ENCODE measurements at regions not wholly inside any gene's neighbourhood (a gene's known extent, or its start where the extent isn't known, plus 50 kb on each side); places are given as distances from the start of the nearest gene placed in this dataset.

DNA sequence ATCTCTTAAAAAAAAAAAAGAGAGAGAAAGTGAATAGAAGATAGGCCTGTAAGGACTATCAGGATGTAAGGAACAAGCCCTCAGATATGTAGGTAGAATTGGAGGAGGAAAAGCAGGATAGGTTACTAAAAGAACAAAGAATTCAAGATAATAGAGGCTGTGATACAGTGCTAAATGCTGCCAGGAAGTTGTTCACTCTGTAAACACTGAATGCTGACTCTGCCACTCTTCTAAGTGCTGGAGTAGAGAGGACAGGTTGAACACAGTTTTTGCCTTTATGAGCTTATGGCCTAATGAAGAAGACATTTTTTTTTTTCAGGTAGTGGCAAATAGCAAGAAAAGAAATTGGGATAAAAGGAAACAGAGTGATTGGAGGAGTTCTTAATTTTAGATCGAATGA is 90.6 kb upstream of the ZNF678 start:
- ChIA-PET CTCF (interaction anchor here (0.6 to 1.0 kb wide), 2 partner anchors 9 to 357 kb away, joined by 3 to 4 read pairs; no protein-coding TSS in a partner anchor), POLR2A (no interaction called here)

DNA sequence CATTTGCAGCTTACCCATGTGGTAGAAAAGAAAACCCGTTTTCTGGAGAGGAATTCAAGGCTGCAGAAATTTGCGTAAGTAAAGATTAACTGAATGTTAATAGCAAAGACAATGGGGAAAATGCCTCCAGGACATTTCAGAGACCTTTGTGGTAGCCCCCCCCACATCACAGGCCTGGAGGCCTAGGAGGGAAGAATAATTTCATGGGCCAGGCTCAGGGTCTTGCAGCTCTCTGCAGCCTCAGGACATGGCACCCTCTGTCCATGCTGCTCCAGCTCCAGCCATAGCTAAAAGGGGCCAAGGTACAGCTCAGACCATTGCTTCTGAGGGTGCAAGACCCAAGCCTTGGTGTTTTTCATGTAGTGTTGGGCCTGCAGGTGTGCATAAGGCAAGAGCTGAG is 92.7 kb upstream of the ZNF678 start:
- Mint-ChIP-seq H3K27ac (no peak overlapping the region), H3K4me3 (no peak overlapping the region), H3K4me1 (ENCODE audit: low read depth) (no peaks in the 10 kb centered on the region), H3K9me3 (peaks cover 4% of the 10 kb centered on the region), H3K36me3 (ENCODE audit: low read depth) (no peaks in the 10 kb centered on the region), H3K27me3 (peaks cover 28% of the 10 kb centered on the region)
- CTCF ChIA-PET, result no interaction called here
- Histone ChIP-seq H3K36me3 (ENCODE audit: insufficient read depth, low read length) (no peaks in the 10 kb centered on the region), H3K4me1 (ENCODE audit: insufficient read depth, low read length) (no peaks in the 10 kb centered on the region), H3K27ac (ENCODE audit: low read depth in 1 of 2, low read length in 2 of 2) (no peak overlapping the region), H3K9me3 (ENCODE audit: control insufficient read depth in 1 of 2, insufficient read depth in 1 of 2, low read length in 2 of 2) (peaks cover 0 to 7% of the 10 kb centered on the region in 2 experiments), H3K4me3 (ENCODE audit: low read length) (no peak overlapping the region), H3K27me3 (ENCODE audit: control insufficient read depth in 1 of 2, insufficient read depth in 2 of 2, low read length in 2 of 2) (peaks cover 13 to 14% of the 10 kb centered on the region in 2 experiments)
- DNase-seq, result no peak
- no peak for ATAC-seq (ENCODE audit: poor library complexity)
- intact Hi-C loops (cut with DNase I, micrococcal nuclease), result no loop called here
- TF ChIP-seq, protein P1, sequence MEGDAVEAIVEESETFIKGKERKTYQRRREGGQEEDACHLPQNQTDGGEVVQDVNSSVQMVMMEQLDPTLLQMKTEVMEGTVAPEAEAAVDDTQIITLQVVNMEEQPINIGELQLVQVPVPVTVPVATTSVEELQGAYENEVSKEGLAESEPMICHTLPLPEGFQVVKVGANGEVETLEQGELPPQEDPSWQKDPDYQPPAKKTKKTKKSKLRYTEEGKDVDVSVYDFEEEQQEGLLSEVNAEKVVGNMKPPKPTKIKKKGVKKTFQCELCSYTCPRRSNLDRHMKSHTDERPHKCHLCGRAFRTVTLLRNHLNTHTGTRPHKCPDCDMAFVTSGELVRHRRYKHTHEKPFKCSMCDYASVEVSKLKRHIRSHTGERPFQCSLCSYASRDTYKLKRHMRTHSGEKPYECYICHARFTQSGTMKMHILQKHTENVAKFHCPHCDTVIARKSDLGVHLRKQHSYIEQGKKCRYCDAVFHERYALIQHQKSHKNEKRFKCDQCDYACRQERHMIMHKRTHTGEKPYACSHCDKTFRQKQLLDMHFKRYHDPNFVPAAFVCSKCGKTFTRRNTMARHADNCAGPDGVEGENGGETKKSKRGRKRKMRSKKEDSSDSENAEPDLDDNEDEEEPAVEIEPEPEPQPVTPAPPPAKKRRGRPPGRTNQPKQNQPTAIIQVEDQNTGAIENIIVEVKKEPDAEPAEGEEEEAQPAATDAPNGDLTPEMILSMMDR (IDR thresholded peaks at IDR 0.05), result no peak
- POLR2A ChIA-PET, result no interaction called here

More for the DNA sequence above, 90.6 kb upstream of the ZNF678 start:
- Mint-ChIP-seq H3K4me1 (ENCODE audit: low read depth) (no peaks in the 10 kb centered on the region), H3K4me3 (no peak overlapping the region), H3K27ac (no peak overlapping the region), H3K36me3 (ENCODE audit: low read depth) (no peaks in the 10 kb centered on the region), H3K9me3 (peaks cover 4% of the 10 kb centered on the region), H3K27me3 (peaks cover 46% of the 10 kb centered on the region)
- DNase-seq (no peak), ATAC-seq (ENCODE audit: poor library complexity) (no peak)
- H3K27ac ChIP-seq (ENCODE audit: low read depth in 1 of 2, low read length in 2 of 2), result no peak overlapping the region
- H3K9me3 ChIP-seq (ENCODE audit: control insufficient read depth in 1 of 2, insufficient read depth in 1 of 2, low read length in 2 of 2), result peaks cover 0 to 7% of the 10 kb centered on the region in 2 experiments
- H3K4me3 ChIP-seq (ENCODE audit: low read length), result no peak overlapping the region
- no peaks in the 10 kb centered on the region for H3K36me3 ChIP-seq (ENCODE audit: insufficient read depth, low read length)
- peaks cover 13 to 14% of the 10 kb centered on the region in 2 experiments for H3K27me3 ChIP-seq (ENCODE audit: control insufficient read depth in 1 of 2, insufficient read depth in 2 of 2, low read length in 2 of 2)
- TF ChIP-seq, protein P1 (IDR thresholded peaks at IDR 0.05), result no peak
- intact Hi-C loops (cut with DNase I, micrococcal nuclease), result no loop called here
- H3K4me1 ChIP-seq (ENCODE audit: insufficient read depth, low read length), result no peaks in the 10 kb centered on the region

DNA sequence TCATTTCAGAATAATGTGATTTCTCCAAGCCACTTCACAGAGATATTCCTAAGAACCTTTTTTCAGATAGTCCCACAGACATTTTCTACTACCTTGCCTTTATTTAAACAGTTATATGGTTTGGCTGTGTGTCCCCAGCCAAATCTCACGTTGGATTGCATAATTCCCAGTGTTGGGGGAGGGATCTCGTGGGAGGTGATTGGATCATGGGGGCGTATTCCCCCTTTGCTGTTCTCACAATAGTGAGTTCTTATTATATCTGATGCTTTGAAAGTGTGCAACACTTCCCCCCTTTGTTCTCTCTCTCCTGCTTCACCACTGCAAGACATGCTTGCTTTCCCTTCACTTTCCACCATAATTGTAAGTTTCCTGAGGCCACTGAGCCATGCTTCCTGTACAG is 93.6 kb upstream of the ZNF678 start:
- Histone ChIP-seq H3K9me3 (ENCODE audit: control insufficient read depth in 1 of 2, insufficient read depth in 1 of 2, low read length in 2 of 2) (peaks cover 0 to 7% of the 10 kb centered on the region in 2 experiments), H3K4me1 (ENCODE audit: insufficient read depth, low read length) (no peaks in the 10 kb centered on the region), H3K27me3 (ENCODE audit: control insufficient read depth in 1 of 2, insufficient read depth in 2 of 2, low read length in 2 of 2) (peaks cover 14 to 21% of the 10 kb centered on the region in 2 experiments), H3K27ac (ENCODE audit: low read depth in 1 of 2, low read length in 2 of 2) (no peak overlapping the region), H3K4me3 (ENCODE audit: low read length) (no peak overlapping the region), H3K36me3 (ENCODE audit: insufficient read depth, low read length) (no peaks in the 10 kb centered on the region)
- POLR2A ChIA-PET, result no interaction called here
- intact Hi-C loops (cut with DNase I, micrococcal nuclease), result no loop called here
- Mint-ChIP-seq H3K36me3 (ENCODE audit: low read depth) (no peaks in the 10 kb centered on the region), H3K27ac (no peak overlapping the region), H3K27me3 (peaks cover 18% of the 10 kb centered on the region), H3K4me3 (no peak overlapping the region), H3K9me3 (peaks cover 4% of the 10 kb centered on the region), H3K4me1 (ENCODE audit: low read depth) (no peaks in the 10 kb centered on the region)
- CTCF ChIA-PET, result no interaction called here
- ATAC-seq (ENCODE audit: poor library complexity) (no peak), DNase-seq (no peak)
- TF ChIP-seq, protein P1 (IDR thresholded peaks at IDR 0.05), result no peak
